Fibroblast of pulmonary artery (primary cell): ENCODE measurements at regions not wholly inside any gene's neighbourhood (a gene's known extent, or its start where the extent isn't known, plus 50 kb on each side); places are given as distances from the start of the nearest gene placed in this dataset.
A peak's percentile ranks its signal among the peaks of the same experiment; 100 is the strongest.
"Not testable (repeated sequence)": the region's sequence is repeated elsewhere in the genome, so short reads cannot be mapped to it uniquely, and the experiment has no call there.

Experiments
- DNase-seq: peaks from one replicate; pipeline ENCODE4 v3.0.0-alpha.2; 2010; ENCODE audit warnings: low read depth
- H3K4me3 ChIP-seq: replicated peaks from 2 replicates; pipeline ENCODE4 v1.5.1; 2011; ENCODE audit warnings: low read depth, mild to moderate bottlenecking, control low read depth, low read length, moderate library complexity
- TF ChIP-seq, protein P1 (sequence below): IDR thresholded peaks from 2 replicates; pipeline ENCODE4 v1.5.1; 2011; ENCODE audit warnings: mild to moderate bottlenecking, control low read depth, low read length, inconsistent platforms; ENCODE audit errors: missing control alignments

- H3K4me3 ChIP-seq, result no peak overlapping the region
- TF ChIP-seq, protein P1, sequence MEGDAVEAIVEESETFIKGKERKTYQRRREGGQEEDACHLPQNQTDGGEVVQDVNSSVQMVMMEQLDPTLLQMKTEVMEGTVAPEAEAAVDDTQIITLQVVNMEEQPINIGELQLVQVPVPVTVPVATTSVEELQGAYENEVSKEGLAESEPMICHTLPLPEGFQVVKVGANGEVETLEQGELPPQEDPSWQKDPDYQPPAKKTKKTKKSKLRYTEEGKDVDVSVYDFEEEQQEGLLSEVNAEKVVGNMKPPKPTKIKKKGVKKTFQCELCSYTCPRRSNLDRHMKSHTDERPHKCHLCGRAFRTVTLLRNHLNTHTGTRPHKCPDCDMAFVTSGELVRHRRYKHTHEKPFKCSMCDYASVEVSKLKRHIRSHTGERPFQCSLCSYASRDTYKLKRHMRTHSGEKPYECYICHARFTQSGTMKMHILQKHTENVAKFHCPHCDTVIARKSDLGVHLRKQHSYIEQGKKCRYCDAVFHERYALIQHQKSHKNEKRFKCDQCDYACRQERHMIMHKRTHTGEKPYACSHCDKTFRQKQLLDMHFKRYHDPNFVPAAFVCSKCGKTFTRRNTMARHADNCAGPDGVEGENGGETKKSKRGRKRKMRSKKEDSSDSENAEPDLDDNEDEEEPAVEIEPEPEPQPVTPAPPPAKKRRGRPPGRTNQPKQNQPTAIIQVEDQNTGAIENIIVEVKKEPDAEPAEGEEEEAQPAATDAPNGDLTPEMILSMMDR, result no peak
- DNase-seq, result no peak
These were observed 389.4 kb upstream of the TPM1 start for GRCh38 chr15:62653122-62653521.

DNA sequence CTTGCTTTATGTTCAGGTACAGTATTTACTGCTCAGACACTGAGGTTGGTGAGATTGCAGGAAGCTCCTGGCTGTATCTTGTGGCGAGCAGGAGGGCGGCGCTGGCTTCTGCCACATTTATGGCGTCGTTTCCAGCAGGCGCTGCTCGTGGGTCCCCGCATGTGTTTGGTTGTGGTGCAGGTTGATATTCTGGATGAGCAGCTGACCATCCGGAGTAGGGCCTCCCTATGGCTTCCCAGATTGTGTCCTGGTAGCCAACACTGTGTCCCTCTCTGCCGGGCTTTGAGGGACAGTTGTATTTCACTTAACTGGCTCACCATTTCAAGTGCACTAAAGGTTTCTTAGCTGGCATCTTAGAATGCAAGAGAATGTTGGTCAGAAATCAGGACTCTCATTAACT lies 386.5 kb upstream of the TPM1 start:
- DNase-seq, result no peak
- TF ChIP-seq, protein P1, result no peak

DNA sequence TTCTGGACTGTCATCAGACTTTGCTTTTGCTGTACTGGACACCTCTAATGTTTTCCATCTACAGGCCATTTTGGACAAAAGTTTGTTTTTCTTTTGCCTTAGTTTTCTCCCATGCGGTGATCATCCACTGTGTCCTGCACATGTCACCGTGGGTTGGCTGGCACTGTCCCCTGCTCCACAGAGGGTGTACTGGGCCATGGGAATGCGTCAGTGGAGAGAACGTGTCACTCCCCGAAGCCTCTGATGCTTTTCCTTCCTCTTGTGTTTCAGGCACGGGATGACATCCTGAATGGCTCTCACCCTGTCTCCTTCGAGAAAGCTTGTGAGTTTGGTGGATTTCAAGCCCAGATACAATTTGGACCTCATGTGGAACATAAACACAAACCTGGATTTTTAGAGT lies 385.0 kb upstream of the TPM1 start:
- not testable (repeated sequence) for DNase-seq, H3K4me3 ChIP-seq

More for the DNA sequence above, 386.5 kb upstream of the TPM1 start:
- H3K4me3 ChIP-seq, result no peak overlapping the region

DNA sequence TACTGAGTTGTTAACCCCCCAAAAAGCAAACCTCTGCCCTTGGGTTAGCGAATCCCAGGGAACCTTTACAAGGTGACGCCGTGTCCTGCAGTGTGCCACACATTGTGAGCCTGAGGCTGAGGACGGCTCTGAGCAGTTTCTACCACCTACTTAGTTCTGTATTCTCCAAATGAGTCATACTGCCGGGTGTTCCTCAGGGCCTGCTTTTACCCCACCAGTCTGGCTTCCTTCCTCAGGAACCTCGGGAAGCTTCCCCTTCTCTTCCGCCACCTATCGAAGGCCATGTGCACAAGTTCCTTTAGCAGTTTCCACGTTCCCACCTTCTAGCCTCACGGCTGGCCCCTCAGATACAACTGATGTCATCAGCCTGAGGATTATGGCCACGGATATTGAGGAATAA lies 384.0 kb upstream of the TPM1 start:
- no peak overlapping the region for H3K4me3 ChIP-seq
- DNase-seq, result no peak
- TF ChIP-seq, protein P1, result no peak

GRCh38 chr15:62663547-62663946 lies 379.0 kb upstream of the TPM1 start:
- DNase-seq, result no peak
- TF ChIP-seq, protein P1, result no peak
- no peak overlapping the region for H3K4me3 ChIP-seq

DNA sequence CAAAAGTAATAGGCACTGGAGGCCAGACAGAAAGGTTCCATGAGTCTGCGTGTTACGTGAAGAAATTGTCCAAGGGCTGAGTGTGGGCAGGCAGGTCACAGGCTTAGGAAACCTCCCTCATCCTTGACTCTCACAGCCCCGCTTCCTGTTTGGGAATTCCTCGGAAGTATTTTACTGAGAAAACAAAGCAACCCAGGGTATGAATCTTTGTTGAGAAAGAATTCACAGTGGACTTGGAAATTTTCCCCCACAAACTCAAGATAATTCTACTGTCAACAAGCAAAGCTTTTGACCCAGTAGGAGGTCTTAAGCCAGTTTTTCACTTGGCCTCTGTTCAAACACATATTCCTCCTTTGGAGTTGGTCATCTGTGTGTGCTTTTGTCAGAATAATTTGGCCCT lies 377.1 kb upstream of the TPM1 start:
- no peak overlapping the region for H3K4me3 ChIP-seq
- DNase-seq, result peak; percentile 97
- TF ChIP-seq, protein P1, result no peak

DNA sequence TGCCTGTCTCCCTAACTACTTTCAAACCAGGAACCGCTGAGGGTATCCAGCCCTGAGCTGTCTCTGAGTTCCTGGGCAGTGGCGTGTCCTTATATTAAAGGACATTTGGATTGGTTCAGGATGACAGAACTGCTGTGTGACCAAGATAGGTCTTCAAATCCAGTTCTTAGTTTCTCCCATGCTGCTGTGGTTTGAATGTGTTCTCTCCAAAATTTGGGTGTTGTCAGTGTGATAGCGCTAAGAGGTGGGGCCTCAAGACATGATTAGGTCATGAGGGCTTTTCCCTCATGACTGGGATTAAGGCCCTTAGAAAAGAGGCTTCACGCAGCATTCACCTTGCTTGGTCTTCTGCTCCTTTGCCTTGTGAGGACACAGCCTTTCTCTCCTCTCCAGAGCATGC lies 376.5 kb upstream of the TPM1 start:
- no peak overlapping the region for H3K4me3 ChIP-seq
- TF ChIP-seq, protein P1, result no peak
- no peak for DNase-seq

DNA sequence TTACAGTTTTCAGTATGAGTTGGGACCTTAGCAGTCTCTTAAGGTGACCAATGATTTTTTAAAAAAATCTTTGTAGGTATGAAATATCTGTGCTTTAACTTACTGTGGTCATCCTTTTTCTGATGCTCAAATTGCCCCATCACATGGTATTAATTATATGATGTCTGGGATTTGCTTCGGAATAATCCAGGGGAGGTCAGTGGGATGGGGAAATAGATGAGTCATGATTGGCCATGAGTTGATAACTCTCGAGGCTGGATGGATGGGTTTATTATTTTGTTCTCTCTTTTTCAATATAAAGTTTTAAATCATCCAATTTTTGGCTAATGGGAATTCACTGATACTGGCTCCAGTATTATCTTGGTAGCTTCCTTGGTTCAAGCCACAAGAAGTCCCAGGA lies 370.3 kb upstream of the TPM1 start:
- peak; percentile 25 for DNase-seq
- TF ChIP-seq, protein P1, result no peak
- H3K4me3 ChIP-seq, result no peak overlapping the region
